Adrenal gland (tissue), 5 donors: ENCODE measurements at regions not wholly inside any gene's neighbourhood (a gene's known extent, or its start where the extent isn't known, plus 50 kb on each side); places are given as distances from the start of the nearest gene placed in this dataset.

ENCODE experiments used
- CTCF ChIP-seq, 6 experiments: fragments of 450-650 bp in 4 of 6; fragments of 200-600 bp in 2 of 6; sonication (generic) in 1 of 6; IDR thresholded peaks; 1 replicate in 5 of 6; 2 replicates in 1 of 6; pipeline versions ENCODE4 v1.5.1 to v1.8.0; 2016 to 2021; ENCODE audit warnings: antibody characterized with exemption in 6 of 6, mild to moderate bottlenecking in 2 of 6, moderate library complexity in 1 of 6
- POLR2A ChIP-seq, 2 donors: fragments of 450-650 bp; IDR thresholded peaks; one replicate each; pipeline ENCODE4 v1.6.1; 2017; ENCODE audit warnings: antibody characterized with exemption in 2 of 2, mild to moderate bottlenecking in 2 of 2, moderate library complexity in 1 of 2
- donor health status: DM: no; HTN: no; CAD: no.

GRCh38 chr4:121236353-121237068 is 72.4 kb upstream of the TNIP3 start:
- TF ChIP-seq CTCF (IDR thresholded peaks at IDR 0.05): no peak
- no peak for TF ChIP-seq POLR2A (IDR thresholded peaks at IDR 0.05)
